ENCODE measurements at regions not wholly inside any gene's neighbourhood (a gene's known extent, or its start where the extent isn't known, plus 50 kb on each side); places are given as distances from the start of the nearest gene placed in this dataset.
"Not testable (repeated sequence)": the region's sequence is repeated elsewhere in the genome, so short reads cannot be mapped to it uniquely, and the experiment has no call there.

DNA sequence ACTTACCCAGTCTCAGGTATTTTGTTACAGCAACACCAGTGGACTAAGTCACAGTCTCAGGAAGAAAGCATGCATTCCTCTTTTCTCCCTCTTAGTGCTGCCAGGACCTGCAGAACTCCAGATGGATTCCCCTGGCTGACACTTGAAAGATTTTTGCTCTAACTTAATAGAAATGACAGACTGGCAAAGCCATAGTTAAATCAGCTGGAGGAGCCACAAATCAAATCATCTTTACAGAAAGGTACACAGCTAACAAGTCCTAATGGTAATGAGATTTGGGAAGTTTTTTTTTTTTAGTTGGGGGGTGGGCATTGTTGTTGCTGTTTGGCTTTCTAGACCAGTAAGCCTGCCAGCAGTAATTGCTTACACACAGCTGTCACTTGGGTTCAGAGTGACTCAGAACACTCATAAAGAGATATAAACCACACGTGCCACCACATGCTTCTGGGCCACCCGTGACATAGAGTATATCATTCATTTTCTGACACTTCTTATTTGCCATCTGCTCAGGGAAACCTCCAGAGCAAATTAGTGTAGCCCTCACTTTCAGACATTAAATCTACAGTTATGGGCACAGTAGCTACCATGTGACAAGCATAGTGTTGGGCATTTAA, 72.4 kb downstream of the FH start:
- DNase-seq, result peak in 1 of 2 experiments; percentile 26

DNA sequence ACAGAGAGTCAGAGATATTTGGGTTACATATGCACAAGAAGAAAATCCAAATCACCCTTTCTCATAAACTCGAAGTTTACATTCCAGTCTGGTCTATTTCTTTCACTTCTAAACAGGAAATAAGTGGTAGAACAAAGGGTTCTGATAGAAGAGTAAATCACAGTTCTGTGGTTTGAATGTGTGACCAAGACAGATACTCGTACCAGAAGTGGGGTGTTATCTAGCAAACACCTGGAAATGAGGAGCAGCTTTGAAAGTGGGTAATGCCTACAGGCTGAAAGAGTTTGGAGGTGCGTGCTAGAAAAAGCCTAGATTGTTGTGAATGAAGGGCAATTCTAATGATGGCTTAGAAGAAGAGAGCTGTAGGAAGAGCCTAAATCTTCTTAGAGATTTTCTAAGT, 74.7 kb downstream of the FH start:
- no peak for DNase-seq

DNA sequence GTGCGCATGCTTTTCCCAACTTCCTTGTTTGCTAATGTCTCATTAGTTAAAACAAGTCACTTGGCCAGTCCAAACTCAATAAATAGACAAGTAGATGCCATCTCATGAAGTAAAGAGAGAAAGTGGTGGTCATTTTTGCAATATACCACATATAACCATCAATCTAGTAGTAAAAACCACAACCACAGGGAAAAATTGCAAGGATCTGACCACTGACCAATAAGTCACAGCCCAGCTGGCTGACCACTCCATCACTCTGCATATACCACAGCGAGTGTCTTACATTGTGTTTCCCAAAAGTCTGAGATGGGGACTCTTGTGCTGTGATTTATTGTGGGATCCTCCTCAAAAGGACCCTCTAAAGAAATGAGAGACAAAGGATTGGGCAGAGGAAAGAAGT, 76.0 kb downstream of the FH start:
- DNase-seq, result no peak

DNA sequence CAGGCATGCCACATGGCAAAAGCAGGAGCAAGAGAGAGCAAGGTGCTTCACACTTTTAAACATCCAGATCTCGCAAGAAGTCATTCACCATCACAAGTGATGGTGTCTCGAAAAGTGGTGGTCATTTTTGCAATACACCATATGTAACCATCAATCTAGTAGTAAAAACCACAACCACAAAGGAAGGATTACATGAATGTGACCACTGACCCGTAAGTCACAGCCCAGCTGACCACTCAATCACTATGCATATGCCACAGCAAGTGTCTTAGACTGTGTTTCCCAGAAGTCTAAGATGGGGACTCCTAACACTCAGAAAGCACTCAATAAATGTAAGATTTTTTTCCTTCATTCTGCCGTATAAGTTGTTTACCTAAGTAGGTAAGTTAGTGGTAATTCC, 76.9 kb downstream of the FH start:
- no peak for DNase-seq

DNA sequence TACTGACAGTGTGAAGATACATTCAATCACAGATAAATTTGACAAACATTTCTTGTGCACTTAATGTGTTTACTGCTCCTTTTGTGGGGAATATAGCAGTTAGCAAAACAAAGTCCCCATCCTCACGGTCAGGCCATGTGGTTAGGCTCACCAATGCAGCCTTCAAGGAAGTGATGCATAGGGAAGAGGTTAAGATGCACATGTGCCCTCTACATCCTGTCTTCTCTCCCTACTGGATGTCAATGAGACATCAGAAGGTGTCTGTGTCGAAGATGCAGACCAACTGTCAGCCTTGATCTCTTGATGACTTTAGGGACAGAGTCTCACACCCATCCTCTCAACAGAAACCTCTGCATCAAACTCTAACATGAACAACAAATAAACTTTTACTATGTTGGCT, 78.7 kb downstream of the FH start:
- no peak for DNase-seq

DNA sequence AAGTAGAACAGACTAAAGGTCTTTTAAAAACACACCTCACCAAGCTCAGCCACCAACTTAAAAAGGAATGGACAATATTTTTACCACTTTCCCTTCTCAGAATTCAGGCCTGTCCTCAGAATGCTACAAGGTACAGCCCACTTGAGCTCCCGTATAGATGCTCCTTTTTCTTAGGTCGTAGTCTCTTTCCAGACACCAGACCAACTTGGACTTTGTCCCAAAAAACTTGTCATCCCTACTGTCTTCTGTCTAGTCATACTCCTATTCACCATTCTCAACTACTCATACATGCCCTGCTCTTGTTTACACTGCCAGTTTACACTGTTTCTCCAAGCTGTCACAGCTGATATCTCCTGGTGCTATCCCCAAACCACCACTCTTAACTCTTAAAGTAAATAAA, 80.9 kb downstream of the FH start:
- not testable (repeated sequence) for DNase-seq

DNA sequence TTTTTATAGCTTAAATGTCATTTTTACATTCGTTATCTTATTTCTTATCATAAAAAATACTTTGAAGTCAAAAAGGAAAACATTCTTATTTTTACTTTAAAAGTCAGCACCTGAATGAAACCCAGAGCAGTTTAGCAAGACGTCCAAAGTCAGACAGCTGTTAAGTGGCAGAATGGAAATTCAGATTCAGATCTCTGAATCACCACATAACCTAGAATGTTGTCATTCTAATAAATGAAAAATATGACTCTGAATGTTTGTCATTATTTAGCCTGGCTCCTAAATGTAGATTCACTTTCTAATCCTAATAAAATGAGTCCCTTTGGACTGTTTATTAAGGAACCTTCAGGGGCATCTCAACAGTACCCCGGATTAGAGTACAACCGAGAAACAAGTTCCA, 75.2 kb upstream of the RGS7 start:
- DNase-seq, result no peak

DNA sequence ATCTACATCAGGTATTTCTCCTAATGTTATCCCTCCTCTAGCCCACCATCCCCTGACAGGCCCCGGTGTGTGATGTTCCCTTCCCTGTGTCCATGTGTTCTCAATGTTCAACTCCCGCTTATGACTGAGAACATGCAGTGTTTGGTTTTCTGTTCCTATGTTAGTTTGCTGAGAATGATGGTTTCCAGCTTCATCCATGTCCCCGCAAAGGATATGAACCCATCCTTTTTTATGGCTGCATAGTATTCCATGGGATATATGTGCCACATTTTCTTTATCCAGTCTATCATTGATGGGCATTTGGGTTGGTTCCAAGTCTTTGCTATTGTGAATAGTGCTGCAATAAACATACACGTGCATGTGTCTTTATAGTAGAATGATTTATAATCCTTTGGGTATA, 68.1 kb upstream of the RGS7 start:
- not testable (repeated sequence) for DNase-seq

DNA sequence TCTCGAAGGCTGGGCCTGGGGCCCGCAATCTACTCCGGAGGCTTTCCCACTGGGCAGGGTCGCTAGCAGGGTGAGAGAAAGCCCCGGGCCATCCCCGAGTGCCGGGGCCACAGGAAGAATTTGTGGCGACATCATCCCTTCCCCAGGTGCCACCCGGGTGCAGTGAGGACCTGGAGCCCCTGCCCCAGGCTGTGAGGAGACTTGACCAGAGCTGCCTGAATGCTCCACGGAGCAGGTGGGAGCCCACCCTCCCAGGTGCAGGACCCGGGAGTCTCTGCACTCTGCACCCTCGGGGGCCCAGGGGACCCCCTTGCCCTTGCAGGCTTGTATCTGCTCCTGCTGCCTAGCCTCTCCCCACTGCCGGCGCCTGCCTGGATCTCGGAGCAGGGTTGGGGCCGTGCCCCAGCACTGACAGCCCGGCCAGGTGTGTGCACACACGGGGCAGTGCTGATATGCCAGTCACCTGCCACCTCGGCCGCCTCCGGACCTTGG, 67.5 kb upstream of the RGS7 start:
- no peak for DNase-seq

DNA sequence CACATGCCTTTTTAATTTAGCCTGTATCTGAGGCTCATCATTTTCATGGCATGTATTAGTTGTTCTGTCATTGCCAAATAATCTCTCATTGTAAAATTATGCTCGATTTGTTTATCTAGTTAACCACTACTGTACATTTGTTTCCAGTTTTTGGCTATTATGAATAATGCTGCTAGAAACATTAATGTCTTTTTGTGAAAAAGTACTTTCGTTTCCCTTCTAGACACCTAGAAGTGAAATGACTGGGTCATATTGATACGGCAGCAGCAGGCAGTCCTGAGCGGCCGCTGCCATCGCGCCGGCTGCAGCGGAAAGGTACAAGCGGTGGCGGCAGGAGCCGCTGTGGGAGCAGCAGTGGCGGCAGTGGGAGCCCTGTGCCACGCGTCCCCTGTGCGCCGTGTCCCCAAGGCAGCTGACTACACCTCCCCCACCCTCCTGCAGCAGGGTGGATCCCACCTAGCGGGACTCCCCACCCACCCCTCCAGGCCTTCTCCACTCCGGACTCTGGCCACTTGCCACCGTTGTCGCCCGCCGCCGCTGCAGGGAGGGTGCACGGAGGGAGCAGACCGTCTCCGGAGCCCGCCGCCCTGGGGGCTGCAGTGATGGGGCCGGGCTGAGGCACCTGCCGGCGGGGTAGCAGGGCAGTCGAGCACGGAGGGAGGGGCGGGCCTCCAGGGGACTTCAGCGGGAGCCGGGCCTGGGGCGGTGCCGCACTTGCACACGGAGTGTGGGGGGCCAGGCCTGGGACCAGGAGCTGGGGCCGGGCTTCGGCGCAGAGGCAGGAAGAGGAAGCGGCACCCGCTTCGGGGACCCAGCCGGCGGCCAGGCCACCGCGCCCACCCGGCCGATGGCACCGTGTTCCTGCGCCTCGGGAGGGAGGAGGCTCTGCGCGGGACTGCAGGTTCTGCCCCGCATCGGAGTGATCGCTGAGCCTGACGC, 66.8 kb upstream of the RGS7 start:
- no peak for DNase-seq

DNA sequence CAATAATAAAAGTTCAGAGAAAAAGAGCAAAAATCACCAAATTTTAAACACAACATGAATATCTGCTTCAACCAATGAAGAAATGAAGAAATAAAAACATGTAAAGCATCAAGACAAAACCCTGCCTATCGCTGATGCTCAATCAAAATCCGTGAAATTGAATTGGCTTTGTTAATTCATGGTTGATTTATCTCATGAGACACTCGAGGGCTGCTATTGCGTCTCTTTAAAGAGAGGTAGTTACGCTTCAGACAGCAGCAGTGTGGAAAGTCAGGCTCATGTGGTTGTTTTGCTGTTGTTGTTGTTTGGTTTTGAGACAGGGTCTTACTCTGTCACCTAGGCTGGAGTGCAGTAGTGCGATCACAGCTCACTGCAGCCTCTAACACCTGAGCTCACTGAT, 65.5 kb upstream of the RGS7 start:
- DNase-seq, result no peak

DNA sequence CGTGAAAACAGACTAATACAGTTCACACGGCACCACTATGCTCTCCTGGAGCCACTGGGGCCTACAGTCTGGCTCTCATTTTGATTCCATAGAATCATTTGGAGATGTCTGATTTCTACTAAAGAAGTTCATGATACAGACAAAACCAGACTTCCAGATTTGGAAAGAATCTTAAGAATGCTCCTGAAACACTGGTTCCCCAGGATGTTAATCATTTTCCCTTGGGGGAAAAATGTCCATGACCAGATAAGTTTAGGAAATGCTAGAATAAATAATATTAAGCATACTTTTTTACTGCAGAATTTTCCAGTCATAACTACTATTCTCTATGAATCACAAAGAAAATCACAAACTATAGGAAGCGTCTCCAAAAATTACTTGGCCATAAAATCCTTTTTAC, 63.0 kb upstream of the RGS7 start:
- no peak for DNase-seq

DNA sequence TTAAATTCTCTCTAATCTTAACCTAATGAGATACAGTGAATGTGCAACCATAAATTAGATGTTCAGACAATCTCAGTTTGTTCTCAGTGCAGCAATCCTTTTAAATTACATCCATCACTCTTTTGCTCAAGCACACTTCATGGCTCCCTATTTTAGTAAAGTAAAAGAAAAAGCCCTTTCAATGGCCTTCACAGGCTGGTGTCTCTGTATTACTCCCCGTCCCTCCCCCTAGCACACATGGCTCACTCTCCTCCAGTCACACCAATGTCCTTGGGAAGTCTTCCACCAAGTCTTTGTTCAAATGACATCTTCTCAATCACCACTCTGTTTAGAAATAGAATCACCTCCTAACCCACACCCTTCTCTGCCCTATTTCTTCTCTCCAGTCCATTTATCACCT, 60.3 kb upstream of the RGS7 start:
- DNase-seq, result no peak

DNA sequence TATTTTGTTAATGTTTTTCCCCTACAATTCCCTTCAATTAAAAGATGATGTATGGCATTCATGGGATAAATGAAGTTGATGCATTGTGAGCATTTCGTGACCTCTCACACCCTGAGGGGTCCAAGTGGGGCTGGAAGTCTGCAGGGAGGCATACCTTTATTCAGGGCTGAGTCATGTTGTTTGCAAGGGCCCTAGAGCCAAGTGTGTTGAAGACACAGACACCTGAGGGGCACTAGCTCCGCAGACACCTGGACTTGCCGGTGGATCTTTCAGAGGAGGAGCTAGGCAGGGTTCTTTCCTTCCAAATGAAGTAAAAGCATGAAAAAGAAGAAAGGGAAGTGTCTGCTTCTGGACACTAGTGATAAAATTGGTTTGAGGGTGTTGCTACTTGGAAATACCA, 57.0 kb upstream of the RGS7 start:
- DNase-seq, result no peak

DNA sequence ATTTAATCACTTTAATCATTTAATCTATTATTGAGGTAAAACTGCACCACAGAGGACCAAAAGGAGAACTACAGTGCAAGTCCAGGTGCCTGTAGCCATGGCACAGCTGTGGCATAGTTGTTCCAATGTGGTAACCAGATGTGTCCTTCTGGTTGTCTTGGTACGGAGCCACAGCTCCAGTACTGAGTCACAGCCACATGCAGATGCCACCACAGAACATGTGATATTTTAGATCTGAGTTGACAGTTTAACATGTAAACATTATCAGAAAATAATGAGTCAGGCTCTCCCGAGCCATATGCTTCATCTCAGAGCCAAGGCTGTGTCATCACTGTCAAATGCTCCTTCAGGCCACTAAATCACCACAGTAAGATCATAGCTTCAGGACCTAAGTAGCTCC, 56.4 kb upstream of the RGS7 start:
- DNase-seq, result no peak

DNA sequence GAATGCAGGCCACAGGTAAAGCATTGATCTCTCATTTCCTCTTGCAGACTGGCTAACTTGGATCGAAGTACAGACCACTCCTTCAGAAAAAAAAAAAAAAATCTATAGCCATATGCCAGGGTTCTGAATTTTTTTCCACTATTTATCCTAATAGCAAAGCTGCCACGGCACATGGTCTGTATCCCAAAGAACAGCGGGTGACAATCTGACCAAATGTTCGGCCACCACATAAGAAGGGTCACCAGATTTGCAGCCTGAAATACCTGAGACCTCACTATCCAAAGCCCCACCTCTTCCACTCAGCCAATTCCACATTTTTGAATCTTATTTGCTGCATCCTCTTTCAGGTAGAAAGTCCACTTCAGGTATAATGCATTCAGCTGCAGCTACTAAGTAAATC, 55.6 kb upstream of the RGS7 start:
- no peak for DNase-seq

DNA sequence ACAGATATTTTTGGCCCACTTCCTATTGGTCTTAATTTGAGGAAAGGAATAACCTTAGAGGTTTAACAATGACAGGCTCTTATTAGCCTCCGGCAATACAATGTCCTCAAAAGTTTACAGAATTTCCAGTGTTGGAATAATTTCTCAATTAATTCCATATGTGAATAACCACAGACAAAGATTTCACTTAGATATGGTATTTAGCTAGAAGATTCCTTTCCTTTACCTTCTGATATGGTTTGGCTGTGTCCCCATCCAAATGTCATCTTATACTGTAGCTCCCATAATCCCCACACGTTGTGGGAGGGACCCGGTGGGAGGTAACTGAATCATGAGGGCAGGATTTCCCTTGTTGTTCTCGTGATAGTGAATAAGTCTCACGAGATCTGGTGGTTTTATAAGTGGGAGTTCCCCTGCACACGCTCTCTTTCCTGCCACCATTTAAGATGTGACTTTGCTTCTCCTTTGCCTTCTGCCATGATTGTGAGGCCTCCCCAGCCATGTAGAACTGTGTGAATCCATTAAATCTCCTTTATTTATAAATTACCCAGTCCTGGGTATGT, 54.9 kb upstream of the RGS7 start:
- no peak for DNase-seq

DNA sequence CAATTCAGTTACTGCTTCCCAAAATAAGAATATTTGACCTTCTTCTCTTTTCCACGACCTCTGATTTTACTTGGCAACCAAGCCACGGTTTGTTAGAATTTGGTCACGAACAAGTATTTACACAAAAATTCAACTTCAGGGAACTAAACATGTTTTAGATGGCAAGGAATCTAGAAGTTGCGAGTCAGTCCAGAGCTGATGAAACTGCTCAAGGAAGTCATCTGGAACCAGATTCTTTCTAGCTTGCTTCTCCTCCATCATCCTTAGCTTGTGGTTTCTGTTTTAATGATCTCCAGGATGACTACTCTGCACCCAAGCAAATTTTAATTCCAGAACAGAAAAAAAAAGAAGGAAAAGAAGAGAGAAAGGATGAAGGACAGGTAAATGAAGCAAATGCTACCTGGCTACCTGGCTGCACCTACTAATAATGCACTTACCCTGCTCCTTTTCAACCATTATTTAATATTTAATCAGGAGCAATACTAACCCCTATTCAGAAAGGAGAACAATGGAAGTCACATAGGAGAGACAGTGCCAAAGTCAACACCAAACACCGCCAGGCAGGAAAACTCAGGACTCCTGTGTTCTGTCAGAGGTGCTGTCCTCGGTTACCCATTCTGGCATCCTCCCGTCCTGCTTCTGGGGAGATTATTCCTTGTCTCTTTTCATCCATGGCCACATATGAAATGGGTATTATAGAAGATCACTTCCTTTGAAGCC, 54.2 kb upstream of the RGS7 start:
- no peak for DNase-seq

DNA sequence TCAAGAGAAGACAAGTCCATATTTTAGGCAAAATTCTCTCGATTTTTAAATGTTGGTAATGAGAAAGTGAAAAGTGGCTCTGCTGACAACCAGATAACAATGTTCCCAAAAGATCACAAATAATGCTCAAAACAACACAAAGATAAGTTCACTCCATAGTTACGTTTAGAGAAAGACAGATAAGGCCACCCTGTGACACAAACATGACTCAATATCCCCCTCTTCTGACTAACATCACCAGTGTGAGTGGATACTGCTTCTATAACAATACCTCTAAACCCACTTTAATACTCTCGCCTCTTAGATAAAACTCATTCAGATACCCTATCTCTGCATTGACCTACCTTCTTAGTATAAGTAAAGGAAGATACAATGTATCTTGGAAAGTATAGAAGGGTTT, 51.2 kb upstream of the RGS7 start:
- no peak for DNase-seq
